ENCODE measurements at regions not wholly inside any gene's neighbourhood (a gene's known extent, or its start where the extent isn't known, plus 50 kb on each side); places are given as distances from the start of the nearest gene placed in this dataset.
"Not testable (repeated sequence)": the region's sequence is repeated elsewhere in the genome, so short reads cannot be mapped to it uniquely, and the experiment has no call there.

GRCh38 chr6:792662-793061, 99.7 kb upstream of the EXOC2 start:
- no peak for DNase-seq

- DNase-seq: no peak
Measured at GRCh38 chr6:788058-788457, 95.1 kb upstream of the EXOC2 start.

GRCh38 chr6:786946-787763, 94.2 kb upstream of the EXOC2 start:
- DNase-seq: no peak

GRCh38 chr6:783966-784735, 91.2 kb upstream of the EXOC2 start:
- no peak for DNase-seq

- no peak for DNase-seq
Measured at GRCh38 chr6:782141-782540, 89.2 kb upstream of the EXOC2 start.

- DNase-seq: no peak
Measured at GRCh38 chr6:781350-781961, 88.5 kb upstream of the EXOC2 start.

GRCh38 chr6:780706-781105, 87.8 kb upstream of the EXOC2 start:
- DNase-seq: no peak

- no peak for DNase-seq
Measured at GRCh38 chr6:776951-777350, 84.0 kb upstream of the EXOC2 start.

- DNase-seq: no peak
Measured at GRCh38 chr6:776528-776931, 83.6 kb upstream of the EXOC2 start.

GRCh38 chr6:775863-776262, 82.9 kb upstream of the EXOC2 start:
- DNase-seq: no peak

- DNase-seq: not testable (repeated sequence)
Measured at GRCh38 chr6:771683-772082, 78.7 kb upstream of the EXOC2 start.

- no peak for DNase-seq
Measured at GRCh38 chr6:767755-768512, 75.0 kb upstream of the EXOC2 start.

- no peak for DNase-seq
Measured at GRCh38 chr6:766625-767024, 73.7 kb upstream of the EXOC2 start.

- no peak for DNase-seq
Measured at GRCh38 chr6:761997-762396, 69.1 kb upstream of the EXOC2 start.

GRCh38 chr6:760982-761955, 68.3 kb upstream of the EXOC2 start:
- no peak for DNase-seq

- no peak for DNase-seq
Measured at GRCh38 chr6:759729-760128, 66.8 kb upstream of the EXOC2 start.

GRCh38 chr6:756224-756623, 63.3 kb upstream of the EXOC2 start:
- no peak for DNase-seq

GRCh38 chr6:754202-754601, 61.3 kb upstream of the EXOC2 start:
- DNase-seq: no peak

GRCh38 chr6:753486-753885, 60.5 kb upstream of the EXOC2 start:
- no peak for DNase-seq

GRCh38 chr6:752438-752837, 59.5 kb upstream of the EXOC2 start:
- no peak for DNase-seq

GRCh38 chr6:751765-752164, 58.8 kb upstream of the EXOC2 start:
- DNase-seq: no peak

- no peak for DNase-seq
Measured at GRCh38 chr6:747921-748320, 55.0 kb upstream of the EXOC2 start.

All from cerebellar nuclear complex (tissue), 1 donor.